Panc1 (cell line): ENCODE measurements at regions not wholly inside any gene's neighbourhood (a gene's known extent, or its start where the extent isn't known, plus 50 kb on each side); places are given as distances from the start of the nearest gene placed in this dataset.

Experiments used
- ATAC-seq: fragments of 200-7000 bp; cut with Tn5 transposase; 2 replicates; pipeline ENCODE4 v1.9.1; 2020; ENCODE audit warnings: mild to moderate bottlenecking, moderate library complexity
- BruUV-seq: library from RNA; stranded (reverse); fragments of 400-500 nt; replicated peaks from 2 replicates; lab custom pipeline; 2021; lab: Mats Ljungman, UMichigan
- CTCF ChIA-PET: fragments of 300-600 bp; sonication (Branson Sonifier 250); formaldehyde crosslinking; loops from one replicate; lab custom pipeline; 2022; ENCODE audit warnings: antibody characterized with exemption; lab: Charles Lee
- POLR2A ChIA-PET: fragments of 300-600 bp; sonication (Branson Sonifier 250); formaldehyde crosslinking; loops from one replicate; lab custom pipeline; 2022; ENCODE audit warnings: antibody characterized with exemption; lab: Charles Lee
- DNase-seq: peaks from one replicate; pipeline ENCODE4 v3.0.0-alpha.2; 2010; ENCODE audit warnings: low read depth, low spot score
- H3K27ac ChIP-seq: 2 replicates; pipeline ENCODE4 v1.5.1; 2011; ENCODE audit warnings: mild to moderate bottlenecking, low read length, inconsistent platforms
- H3K27me3 ChIP-seq: fragments of 200-500 bp; sonication (Bioruptor generic); 2 replicates; pipeline ENCODE4 v1.6.0; 2014; ENCODE audit warnings: low read length, inconsistent platforms; ENCODE audit not compliant: control insufficient read depth, insufficient read depth
- H3K36me3 ChIP-seq: fragments of 200-500 bp; sonication (Bioruptor generic); 2 replicates; pipeline ENCODE4 v1.5.1; 2014; ENCODE audit warnings: inconsistent platforms, mild to moderate bottlenecking, low read length, moderate library complexity; ENCODE audit not compliant: control insufficient read depth, insufficient read depth
- H3K4me1 ChIP-seq: 2 replicates; pipeline ENCODE4 v1.5.1; 2011; ENCODE audit warnings: inconsistent platforms, mild to moderate bottlenecking, low read length, moderate library complexity; ENCODE audit not compliant: control insufficient read depth, insufficient read depth
- H3K4me3 ChIP-seq, 2 experiments: 2 replicates each; pipeline ENCODE4 v1.5.1; 2011 to 2012; ENCODE audit warnings: low read depth in 2 of 2, low read length in 2 of 2, mild to moderate bottlenecking in 2 of 2, inconsistent platforms in 1 of 2, moderate library complexity in 1 of 2
- H3K9me3 ChIP-seq: fragments of 200-500 bp; sonication (Bioruptor generic); 2 replicates; pipeline ENCODE4 v1.5.1; 2014; ENCODE audit warnings: low read depth, mild to moderate bottlenecking, inconsistent platforms, low read length, moderate library complexity; ENCODE audit not compliant: control insufficient read depth, insufficient read depth
- CTCF ChIP-seq: fragments of 450-650 bp; IDR thresholded peaks from 2 replicates; pipeline ENCODE4 v1.5.1; 2017; ENCODE audit warnings: mild to moderate bottlenecking
- POLR2AphosphoS5 ChIP-seq: IDR thresholded peaks from 2 replicates; pipeline ENCODE4 v1.6.1; 2012; ENCODE audit warnings: mild to moderate bottlenecking, low read depth, low read length, moderate library complexity
- REST ChIP-seq, 2 experiments: IDR thresholded peaks; 2 replicates each; pipeline ENCODE4 v1.6.1; 2011 to 2012; ENCODE audit warnings: low read depth in 2 of 2, control low read depth in 1 of 2, low read length in 1 of 2, mild to moderate bottlenecking in 1 of 2, moderate library complexity in 1 of 2; ENCODE audit not compliant: insufficient read depth in 1 of 2
- SIN3A ChIP-seq: IDR thresholded peaks from 2 replicates; pipeline ENCODE4 v1.6.1; 2012; ENCODE audit warnings: low read depth, mild to moderate bottlenecking, low read length, moderate library complexity, borderline replicate concordance; ENCODE audit not compliant: insufficient read depth
- TCF7L2 ChIP-seq: IDR thresholded peaks from 2 replicates; pipeline ENCODE4 v1.6.1; 2011; ENCODE audit warnings: mild to moderate bottlenecking, low read depth, low read length, inconsistent platforms
- in situ Hi-C: cut with HindIII; loops from 2 replicates; pipeline ENCODE4 v1.10.0; 2016; ENCODE audit warnings: low sequenced_read_pairs, low pct_unique_long_range_greater_than_20kb
- intact Hi-C: fragments of 100-400 bp; cut with micrococcal nuclease; formaldehyde crosslinking; loops from one replicate; pipeline ENCODE4 v1.10.0; 2022; ENCODE audit not compliant: unreplicated experiment

- no peak overlapping the region for H3K27ac ChIP-seq
- BruUV-seq: no TSS peak
Measured at GRCh38 chr2:100730290-100730868, 89.6 kb upstream of the NPAS2 start.

GRCh38 chr2:100731535-100731981 is 88.4 kb upstream of the NPAS2 start:
- H3K36me3 ChIP-seq: no peaks in the 10 kb centered on the region
- intact Hi-C loops: loop anchor here (5.0 kb wide), 2 partner anchors 91 to 256 kb away; partner anchors contain the start of gene NPAS2
- ATAC-seq (peak; percentile 48; the same call in 1 of the 2 replicates), DNase-seq (no peak)
- TF ChIP-seq REST (IDR thresholded peaks at IDR 0.05; ENCODE audit: insufficient read depth in 1 of 2, low read depth in 2 of 2, low read length in 1 of 2) (no peak), SIN3A (no peak), POLR2AphosphoS5 (no peak), TCF7L2 (no peak), CTCF (no peak)
- ChIA-PET POLR2A (no interaction called here), CTCF (interaction anchor here (0.5 kb wide), 1 partner anchor 155 kb away, joined by 3 read pairs; no protein-coding TSS in a partner anchor)
- H3K4me1 ChIP-seq: peaks cover 10% of the 10 kb centered on the region
- no peak overlapping the region for H3K4me3 ChIP-seq
- in situ Hi-C loops: no loop called here
- BruUV-seq: no TSS peak
- no peaks in the 10 kb centered on the region for H3K9me3 ChIP-seq
- peak overlapping the region; percentile 59; the same call in 1 of the 2 replicates for H3K27ac ChIP-seq
- H3K27me3 ChIP-seq: no peaks in the 10 kb centered on the region

More at GRCh38 chr2:100730290-100730868, 89.6 kb upstream of the NPAS2 start:
- peak; percentile 92 for ATAC-seq
- Histone ChIP-seq H3K36me3 (no peaks in the 10 kb centered on the region), H3K9me3 (no peaks in the 10 kb centered on the region), H3K4me3 (no peak overlapping the region), H3K4me1 (peaks cover 10% of the 10 kb centered on the region), H3K27me3 (no peaks in the 10 kb centered on the region)
- POLR2A ChIA-PET: interaction anchor here (0.6 to 0.7 kb wide), 2 partner anchors 21 to 257 kb away, joined by 3 to 4 read pairs; no protein-coding TSS in a partner anchor
- TF ChIP-seq REST (IDR thresholded peaks at IDR 0.05; ENCODE audit: insufficient read depth in 1 of 2, low read depth in 2 of 2, low read length in 1 of 2) (no peak), CTCF (peak; percentile 84)
- intact Hi-C loops (loop anchor here (5.0 kb wide), 2 partner anchors 92 to 257 kb away; partner anchors contain the start of gene NPAS2), in situ Hi-C loops (no loop called here)
- CTCF ChIA-PET: interaction anchor here (0.5 to 1.1 kb wide), 4 partner anchors 20 to 1041 kb away, joined by 3 to 11 read pairs (median 4); no protein-coding TSS in a partner anchor
- DNase-seq: no peak
